NCI-H446 (cell line): ENCODE measurements at regions not wholly inside any gene's neighbourhood (a gene's known extent, or its start where the extent isn't known, plus 50 kb on each side); places are given as distances from the start of the nearest gene placed in this dataset.

ENCODE experiments used
- DNase-seq, 2 experiments: peaks; one replicate each; lab custom pipeline; 2025; lab: John Stamatoyannopoulos, UW

DNA sequence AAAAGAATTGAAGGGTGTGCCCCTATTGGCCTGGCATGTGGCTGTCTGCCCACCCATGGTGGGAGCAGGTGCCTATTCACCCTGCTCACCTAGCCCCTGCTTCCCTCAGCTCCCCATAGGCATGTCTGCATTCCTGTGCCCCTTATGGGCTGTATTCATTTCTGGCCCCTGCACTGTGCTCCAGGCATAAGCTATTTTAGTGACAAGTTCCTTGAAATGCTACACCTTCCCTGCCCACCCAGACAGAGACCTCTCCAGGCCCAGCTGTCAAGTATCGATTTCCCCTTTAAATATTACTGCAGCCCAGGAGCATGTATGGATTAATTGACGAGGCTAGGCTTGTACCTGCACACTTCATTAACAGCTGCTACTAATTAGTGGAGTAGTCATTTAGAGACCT lies 235.4 kb downstream of the RPS24 start:
- DNase-seq, result no peak

GRCh38 chr10:78272329-78272728 lies 238.7 kb downstream of the RPS24 start:
- no peak for DNase-seq

DNA sequence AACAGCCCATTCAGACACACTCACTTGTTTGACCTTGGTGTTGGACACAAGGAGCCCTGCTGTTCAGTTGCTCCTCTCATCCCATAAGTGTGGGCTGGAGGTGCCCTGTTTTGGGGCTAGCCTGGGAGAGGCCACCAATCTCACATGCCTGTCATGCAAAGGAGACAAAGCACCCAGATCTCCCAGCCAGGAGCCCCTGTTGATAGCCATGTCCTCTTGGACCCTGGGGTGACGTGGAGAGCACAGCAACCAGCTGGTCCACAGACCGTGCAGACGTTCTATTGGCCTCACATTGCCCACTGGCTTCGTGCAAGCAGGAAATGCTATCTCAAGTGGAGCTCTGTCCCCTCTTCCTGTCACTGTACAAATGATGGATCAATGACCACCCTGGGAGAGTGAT lies 240.8 kb downstream of the RPS24 start:
- no peak for DNase-seq

GRCh38 chr10:78276139-78276538 lies 242.5 kb downstream of the RPS24 start:
- no peak for DNase-seq

GRCh38 chr10:78277314-78278057 lies 243.8 kb downstream of the RPS24 start:
- no peak for DNase-seq

DNA sequence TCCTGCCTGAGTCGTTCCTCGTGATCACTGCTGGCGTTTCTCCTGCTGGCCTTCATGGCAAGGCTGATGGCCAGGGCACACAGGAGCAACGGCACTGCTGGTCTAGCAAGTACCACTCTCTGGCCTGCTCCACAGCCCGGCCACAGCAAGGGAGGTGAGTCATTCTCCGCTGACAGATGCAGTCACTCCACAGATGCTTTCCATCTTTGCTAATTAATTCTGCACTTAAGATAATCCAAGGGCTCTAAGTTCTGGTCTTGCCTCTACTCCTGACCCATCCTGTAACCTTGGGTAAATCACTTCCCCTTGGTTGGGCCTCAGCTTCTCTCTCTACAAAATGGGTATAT lies 244.4 kb downstream of the RPS24 start:
- DNase-seq, result no peak

- DNase-seq, result no peak
Observed at GRCh38 chr10:78279756-78280155, 246.1 kb downstream of the RPS24 start.

DNA sequence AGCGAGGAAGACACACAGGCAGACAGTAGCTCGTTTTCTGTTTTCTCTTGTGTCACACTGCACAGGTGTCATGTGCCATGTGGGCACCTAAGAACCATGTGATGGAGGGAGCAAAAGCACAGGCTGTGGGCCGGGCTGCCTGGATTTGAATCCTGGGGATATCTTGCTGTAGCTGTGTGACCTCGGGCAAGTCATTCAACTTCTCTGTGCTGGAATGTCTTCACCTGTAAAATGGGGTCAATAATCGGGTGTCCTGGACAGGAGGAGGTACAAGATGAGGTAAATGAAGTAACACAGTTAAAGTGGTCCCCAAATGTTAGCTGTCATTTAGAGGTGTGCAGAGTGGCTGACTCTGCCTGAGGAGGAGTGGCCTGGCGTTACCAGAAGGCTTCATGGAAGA lies 246.9 kb downstream of the RPS24 start:
- no peak for DNase-seq

DNA sequence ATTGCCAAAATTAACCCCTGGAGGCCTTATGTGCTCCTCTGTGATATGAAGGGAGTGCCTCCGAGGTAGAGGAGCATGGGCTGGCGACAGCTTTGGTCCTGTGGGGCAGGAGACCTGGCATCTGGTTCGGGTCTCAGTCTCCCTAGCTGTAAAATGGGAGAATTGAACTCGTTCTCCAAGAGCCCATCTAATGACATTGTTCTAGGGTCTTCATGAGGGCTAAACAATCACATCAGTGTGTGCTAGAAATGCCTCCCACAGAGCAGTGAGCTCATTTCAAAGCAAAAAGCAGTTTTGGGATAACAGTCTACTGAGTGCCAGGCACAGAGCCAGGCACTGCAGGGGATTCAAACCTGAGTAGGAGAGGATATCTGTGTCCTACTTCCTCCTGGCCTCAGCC lies 248.0 kb downstream of the RPS24 start:
- no peak for DNase-seq

- DNase-seq, result no peak
Observed at GRCh38 chr10:78283069-78283682, 249.5 kb downstream of the RPS24 start.

- DNase-seq, result no peak
Observed at GRCh38 chr10:78284381-78284780, 250.7 kb downstream of the RPS24 start.

- DNase-seq, result no peak
Observed at GRCh38 chr10:78285226-78285625, 251.6 kb downstream of the RPS24 start.

DNA sequence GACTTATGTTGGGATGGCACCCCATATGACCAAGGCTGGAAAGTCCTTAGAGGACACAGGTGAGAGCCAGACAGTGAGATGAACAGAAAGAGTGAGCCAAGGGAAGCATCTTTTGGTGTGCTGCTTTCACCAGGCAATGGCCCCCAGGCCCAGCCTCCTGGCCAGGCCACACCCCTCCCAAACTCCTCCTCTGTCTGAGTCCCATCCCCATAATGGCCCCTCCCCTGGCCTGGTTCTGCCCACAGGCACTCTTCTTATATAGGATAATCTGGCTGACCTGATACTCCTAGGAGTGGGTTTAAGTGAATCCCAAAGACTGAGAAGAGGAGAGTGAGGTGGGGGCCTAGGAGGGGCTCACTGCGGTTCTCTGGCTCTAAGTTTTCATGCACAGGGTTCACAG lies 252.5 kb downstream of the RPS24 start:
- DNase-seq, result no peak

- DNase-seq, result no peak
Observed at GRCh38 chr10:78286668-78287067, 253.0 kb downstream of the RPS24 start.

DNA sequence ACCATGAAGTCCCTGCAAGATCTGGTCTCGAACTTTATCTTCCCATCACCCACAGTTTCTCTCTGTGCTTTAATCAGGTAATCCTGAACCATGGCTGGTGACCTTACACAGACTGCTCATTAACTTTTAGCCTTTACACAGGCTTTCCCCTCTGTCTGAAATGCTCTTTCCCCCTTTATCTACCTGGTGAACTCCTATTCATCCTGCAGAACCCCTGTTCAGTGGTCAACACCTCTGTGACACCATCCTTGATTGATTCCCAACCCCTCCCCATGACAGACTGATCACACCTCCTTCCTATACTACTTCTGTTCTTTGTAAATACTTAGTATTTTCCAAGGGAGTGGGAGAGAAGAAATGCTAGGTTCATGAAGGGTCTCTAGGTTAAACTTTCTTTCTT lies 254.0 kb downstream of the RPS24 start:
- no peak for DNase-seq

GRCh38 chr10:78288663-78289062 lies 255.0 kb downstream of the RPS24 start:
- no peak for DNase-seq

GRCh38 chr10:78290131-78290750 lies 256.6 kb downstream of the RPS24 start:
- DNase-seq, result peak in 1 of 2 experiments; percentile 16

DNA sequence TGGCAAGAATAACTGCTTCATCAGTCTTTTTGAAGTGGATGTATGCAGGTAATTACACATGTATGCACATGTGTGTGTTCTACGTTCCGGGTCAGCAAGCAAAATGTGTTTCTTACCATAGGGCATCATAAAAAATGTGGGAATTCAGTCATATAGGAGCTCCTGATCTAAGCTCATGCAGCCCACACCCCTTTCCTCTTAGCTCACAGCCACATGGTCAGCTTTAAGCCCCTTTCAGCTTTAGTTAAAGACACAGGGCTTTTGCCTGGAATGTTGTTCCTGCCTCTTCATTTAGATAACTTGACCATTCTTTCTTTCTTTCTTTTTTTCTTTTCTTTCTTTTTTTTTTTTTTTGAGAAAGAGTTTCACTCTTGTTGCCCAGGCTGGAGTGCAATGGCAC lies 258.1 kb downstream of the RPS24 start:
- DNase-seq, result no peak

- no peak for DNase-seq
Observed at GRCh38 chr10:78292250-78292981, 258.8 kb downstream of the RPS24 start.

GRCh38 chr10:78292982-78293865 lies 259.6 kb downstream of the RPS24 start:
- DNase-seq, result no peak

- no peak for DNase-seq
Observed at GRCh38 chr10:78295242-78295641, 261.6 kb downstream of the RPS24 start.

- no peak for DNase-seq
Observed at GRCh38 chr10:78296785-78297184, 263.1 kb downstream of the RPS24 start.
